Keratinocyte (primary cell): ENCODE measurements at regions not wholly inside any gene's neighbourhood (a gene's known extent, or its start where the extent isn't known, plus 50 kb on each side); places are given as distances from the start of the nearest gene placed in this dataset.
"Not testable (repeated sequence)": the region's sequence is repeated elsewhere in the genome, so short reads cannot be mapped to it uniquely, and the experiment has no call there.

Source experiments
- DNase-seq: peaks from one replicate; pipeline ENCODE4 v3.0.0-alpha.2; 2011; ENCODE audit warnings: low read depth, missing footprints, low spot score
- FAIRE-seq: peaks from 2 replicates; lab custom pipeline; 2011; peaks lifted over from hg19 to GRCh38; lab: Jason Lieb, UNC
- H2AFZ ChIP-seq: 2 replicates; pipeline ENCODE4 v1.6.0; 2012; ENCODE audit warnings: low read length, control low read depth, inconsistent platforms; ENCODE audit not compliant: control insufficient read depth
- H3K27ac ChIP-seq: 2 replicates; pipeline ENCODE4 v1.5.1; 2011; ENCODE audit warnings: low read length; ENCODE audit not compliant: control insufficient read depth, insufficient read depth
- H3K27me3 ChIP-seq: 3 replicates; pipeline ENCODE4 v1.6.0; 2011; ENCODE audit warnings: low read length; ENCODE audit not compliant: control insufficient read depth, insufficient read depth; ENCODE audit errors: extremely low read depth
- H3K36me3 ChIP-seq, 2 experiments: 2 replicates in 1 of 2; 3 replicates in 1 of 2; pipeline ENCODE4 v1.5.1; 2011; ENCODE audit warnings: low read length in 2 of 2, mild to moderate bottlenecking in 1 of 2; ENCODE audit not compliant: control insufficient read depth in 2 of 2, insufficient read depth in 2 of 2; ENCODE audit errors: extremely low read depth in 1 of 2
- H3K4me1 ChIP-seq: 3 replicates; pipeline ENCODE4 v1.5.1; 2011; ENCODE audit warnings: low read length; ENCODE audit not compliant: control insufficient read depth, insufficient read depth; ENCODE audit errors: extremely low read depth
- H3K4me2 ChIP-seq: 3 replicates; pipeline ENCODE4 v1.6.0; 2011; ENCODE audit warnings: low read depth, low read length; ENCODE audit not compliant: control insufficient read depth, insufficient read depth; ENCODE audit errors: extremely low read depth
- H3K4me3 ChIP-seq, 3 experiments: fragments of 200-600 bp in 1 of 3; sonication (generic) in 1 of 3; 2 replicates in 2 of 3; 3 replicates in 1 of 3; pipeline ENCODE4 v1.5.1; 2011 to 2016; ENCODE audit warnings: low read length in 3 of 3, mild to moderate bottlenecking in 3 of 3, control low read depth in 2 of 3, inconsistent platforms in 1 of 3, low read depth in 1 of 3, mixed read lengths in 1 of 3, mixed run types in 1 of 3, moderate library complexity in 1 of 3; ENCODE audit not compliant: control insufficient read depth in 2 of 3, insufficient read depth in 2 of 3; ENCODE audit errors: extremely low read depth in 1 of 3
- H3K79me2 ChIP-seq: 2 replicates; pipeline ENCODE4 v1.6.0; 2012; ENCODE audit warnings: low read length; ENCODE audit not compliant: control insufficient read depth, insufficient read depth
- H3K9ac ChIP-seq: 3 replicates; pipeline ENCODE4 v1.6.0; 2011; ENCODE audit warnings: low read length; ENCODE audit not compliant: control insufficient read depth, insufficient read depth; ENCODE audit errors: extremely low read depth
- H3K9me1 ChIP-seq: 3 replicates; pipeline ENCODE4 v1.6.0; 2011; ENCODE audit warnings: low read length; ENCODE audit not compliant: control insufficient read depth, insufficient read depth; ENCODE audit errors: extremely low read depth
- H3K9me3 ChIP-seq: 2 replicates; pipeline ENCODE4 v1.5.1; 2012; ENCODE audit warnings: low read depth, low read length; ENCODE audit not compliant: control insufficient read depth
- H4K20me1 ChIP-seq: 3 replicates; pipeline ENCODE4 v1.6.0; 2011; ENCODE audit warnings: low read length; ENCODE audit not compliant: control insufficient read depth, insufficient read depth; ENCODE audit errors: extremely low read depth
- CTCF ChIP-seq, 3 experiments: IDR thresholded peaks in 1 of 3; conservative IDR thresholded peaks in 1 of 3; optimal IDR thresholded peaks in 1 of 3; 2 replicates in 2 of 3; 3 replicates in 1 of 3; pipeline versions ENCODE3 to v1.5.1; 2011; ENCODE audit warnings: low read length in 3 of 3, mild to moderate bottlenecking in 3 of 3, moderate library complexity in 2 of 3, control low read depth in 1 of 3, inconsistent platforms in 1 of 3; ENCODE audit not compliant: insufficient read depth in 2 of 3; ENCODE audit errors: extremely low read depth in 1 of 3
- EZH2 ChIP-seq: IDR thresholded peaks from one replicate; pipeline ENCODE4 v1.6.1; 2012; ENCODE audit warnings: inconsistent platforms, mild to moderate bottlenecking, low read length, moderate library complexity
- dilution Hi-C: fragments of 300-500 bp; cut with MboI; formaldehyde crosslinking; loops from one replicate; pipeline ENCODE4 v1.7.0; 2020; ENCODE audit warnings: low sequenced_read_pairs; ENCODE audit not compliant: extremely low pct_ligation_motif_present

GRCh38 chr19:30841934-30842333, 469.8 kb downstream of the ZNF536 start:
- H3K36me3 ChIP-seq = no peaks in the 10 kb centered on the region
- H4K20me1 ChIP-seq = no peaks in the 10 kb centered on the region
- H3K79me2 ChIP-seq = no peaks in the 10 kb centered on the region
- H3K27me3 ChIP-seq = no peaks in the 10 kb centered on the region
- no peak overlapping the region for H3K9ac ChIP-seq
- H3K27ac ChIP-seq = no peak overlapping the region
- TF ChIP-seq CTCF (optimal IDR thresholded peaks at IDR 0.05 in 1 of 3, IDR thresholded peaks at IDR 0.05 in 1 of 3, conservative IDR thresholded peaks at IDR 0.05 in 1 of 3; ENCODE audit: extremely low read depth in 1 of 3, insufficient read depth in 2 of 3, low read length in 3 of 3) (no peak), EZH2 (no peak)
- no peaks in the 10 kb centered on the region for H3K9me1 ChIP-seq
- no peak for FAIRE-seq
- H3K4me3 ChIP-seq = no peak overlapping the region
- DNase-seq = no peak
- no peak overlapping the region for H3K4me2 ChIP-seq
- H3K4me1 ChIP-seq = no peaks in the 10 kb centered on the region
- H3K9me3 ChIP-seq = peaks cover 9% of the 10 kb centered on the region
- dilution Hi-C loops = no loop called here
- H2AFZ ChIP-seq = no peak overlapping the region

- H3K27me3 ChIP-seq = no peaks in the 10 kb centered on the region
- no peak for FAIRE-seq
- H3K4me2 ChIP-seq = no peak overlapping the region
- H3K4me3 ChIP-seq = no peak overlapping the region
- TF ChIP-seq EZH2 = no peak
- TF ChIP-seq CTCF (optimal IDR thresholded peaks at IDR 0.05 in 1 of 3, IDR thresholded peaks at IDR 0.05 in 1 of 3, conservative IDR thresholded peaks at IDR 0.05 in 1 of 3; ENCODE audit: extremely low read depth in 1 of 3, insufficient read depth in 2 of 3, low read length in 3 of 3) = no peak
- H4K20me1 ChIP-seq = no peaks in the 10 kb centered on the region
- H3K27ac ChIP-seq = no peak overlapping the region
- no peak overlapping the region for H2AFZ ChIP-seq
- H3K9ac ChIP-seq = no peak overlapping the region
- no peaks in the 10 kb centered on the region for H3K9me3 ChIP-seq
- H3K79me2 ChIP-seq = no peaks in the 10 kb centered on the region
- no peaks in the 10 kb centered on the region for H3K4me1 ChIP-seq
- dilution Hi-C loops = no loop called here
- no peak for DNase-seq
- H3K36me3 ChIP-seq = no peaks in the 10 kb centered on the region
- H3K9me1 ChIP-seq = no peaks in the 10 kb centered on the region
These were observed 458.7 kb downstream of the ZNF536 start for GRCh38 chr19:30830875-30831274.

- H3K36me3 ChIP-seq, H3K9me3 ChIP-seq, FAIRE-seq, H3K9ac ChIP-seq, H3K4me3 ChIP-seq, H3K79me2 ChIP-seq, H2AFZ ChIP-seq, dilution Hi-C loops, DNase-seq, H3K27me3 ChIP-seq, H4K20me1 ChIP-seq, H3K27ac ChIP-seq, H3K4me2 ChIP-seq, H3K4me1 ChIP-seq, H3K9me1 ChIP-seq: not testable (repeated sequence)
These were observed 453.3 kb downstream of the ZNF536 start for GRCh38 chr19:30825505-30825904.
